AG10803 (cell line): ENCODE measurements at regions not wholly inside any gene's neighbourhood (a gene's known extent, or its start where the extent isn't known, plus 50 kb on each side); places are given as distances from the start of the nearest gene placed in this dataset.

Experiments
- DNase-seq: peaks from one replicate; pipeline ENCODE4 v3.0.0; 2010; ENCODE audit warnings: low read depth
- H3K4me3 ChIP-seq: 2 replicates; pipeline ENCODE4 v1.5.1; 2011; ENCODE audit warnings: mild to moderate bottlenecking, low read length, control low read depth
- CTCF ChIP-seq: conservative IDR thresholded peaks from 2 replicates; pipeline ENCODE4 v1.5.1; 2011; ENCODE audit warnings: mild to moderate bottlenecking, low read length, control low read depth, inconsistent platforms

- no peak for DNase-seq
- no peak for TF ChIP-seq CTCF
- H3K4me3 ChIP-seq, result no peak overlapping the region
Observed at GRCh38 chr5:74051076-74051475, 425.1 kb downstream of the ARHGEF28 start.

- no peak for DNase-seq
- H3K4me3 ChIP-seq, result no peak overlapping the region
- TF ChIP-seq CTCF, result no peak
Observed at GRCh38 chr5:74044936-74045335, 418.9 kb downstream of the ARHGEF28 start.

GRCh38 chr5:74042959-74043358 is 417.0 kb downstream of the ARHGEF28 start:
- no peak for TF ChIP-seq CTCF
- DNase-seq, result peak; percentile 88
- H3K4me3 ChIP-seq, result no peak overlapping the region

- no peak for TF ChIP-seq CTCF
- H3K4me3 ChIP-seq, result no peak overlapping the region
- no peak for DNase-seq
Observed at GRCh38 chr5:74042559-74042958, 416.6 kb downstream of the ARHGEF28 start.

- H3K4me3 ChIP-seq, result no peak overlapping the region
- TF ChIP-seq CTCF, result no peak
- no peak for DNase-seq
Observed at GRCh38 chr5:74041913-74042312, 415.9 kb downstream of the ARHGEF28 start.

GRCh38 chr5:74040811-74041491 is 415.0 kb downstream of the ARHGEF28 start:
- no peak for TF ChIP-seq CTCF
- H3K4me3 ChIP-seq, result no peak overlapping the region
- no peak for DNase-seq

- peak; percentile 81 for DNase-seq
Observed at GRCh38 chr5:74040065-74040551, 414.1 kb downstream of the ARHGEF28 start.

More at GRCh38 chr5:74040065-74040551, 414.1 kb downstream of the ARHGEF28 start:
- TF ChIP-seq CTCF, result no peak
- no peak overlapping the region for H3K4me3 ChIP-seq
